EL (cell line): ENCODE measurements at regions not wholly inside any gene's neighbourhood (a gene's known extent, or its start where the extent isn't known, plus 50 kb on each side); places are given as distances from the start of the nearest gene placed in this dataset.
A peak's percentile ranks its signal among the peaks of the same experiment; 100 is the strongest.

Source experiments
- DNase-seq: peaks from one replicate; pipeline ENCODE4 v3.0.0-alpha.2; 2016

- DNase-seq = no peak
Measured at GRCh38 chr20:22744341-22745193, 160.2 kb upstream of the FOXA2 start.

- no peak for DNase-seq
Measured at GRCh38 chr20:22745194-22745500, 160.8 kb upstream of the FOXA2 start.

- no peak for DNase-seq
Measured at GRCh38 chr20:22746957-22747356, 162.6 kb upstream of the FOXA2 start.

- no peak for DNase-seq
Measured at GRCh38 chr20:22752324-22752723, 168.0 kb upstream of the FOXA2 start.

GRCh38 chr20:22757424-22758183 is 173.2 kb upstream of the FOXA2 start:
- DNase-seq = no peak

- DNase-seq = no peak
Measured at GRCh38 chr20:22758815-22759214, 174.4 kb upstream of the FOXA2 start.

- peak; percentile 3 for DNase-seq
Measured at GRCh38 chr20:22762576-22763256, 178.3 kb upstream of the FOXA2 start.

GRCh38 chr20:22763257-22763906 is 179.0 kb upstream of the FOXA2 start:
- DNase-seq = peak; percentile 58

- peak; percentile 15 for DNase-seq
Measured at GRCh38 chr20:22768266-22769178, 184.2 kb upstream of the FOXA2 start.

GRCh38 chr20:22770241-22770800 is 185.9 kb upstream of the FOXA2 start:
- peak; percentile 9 for DNase-seq

GRCh38 chr20:22771706-22772105 is 187.3 kb upstream of the FOXA2 start:
- no peak for DNase-seq

- DNase-seq = no peak
Measured at GRCh38 chr20:22773344-22773743, 189.0 kb upstream of the FOXA2 start.

GRCh38 chr20:22775256-22775655 is 190.9 kb upstream of the FOXA2 start:
- DNase-seq = no peak

- peak; percentile 79 for DNase-seq
Measured at GRCh38 chr20:22775671-22776139, 191.3 kb upstream of the FOXA2 start.

GRCh38 chr20:22776369-22776768 is 192.0 kb upstream of the FOXA2 start:
- peak; percentile 9 for DNase-seq

- DNase-seq = no peak
Measured at GRCh38 chr20:22779878-22780277, 195.5 kb upstream of the FOXA2 start.

GRCh38 chr20:22781869-22782268 is 197.5 kb upstream of the FOXA2 start:
- DNase-seq = no peak

- no peak for DNase-seq
Measured at GRCh38 chr20:22789676-22790075, 205.3 kb upstream of the FOXA2 start.

- no peak for DNase-seq
Measured at GRCh38 chr20:22791396-22791795, 207.0 kb upstream of the FOXA2 start.

- no peak for DNase-seq
Measured at GRCh38 chr20:22791877-22792525, 207.6 kb upstream of the FOXA2 start.

- DNase-seq = no peak
Measured at GRCh38 chr20:22794200-22794599, 209.8 kb upstream of the FOXA2 start.
